Trophoblast cell (in vitro differentiated cells and primary cell): ENCODE measurements at regions not wholly inside any gene's neighbourhood (a gene's known extent, or its start where the extent isn't known, plus 50 kb on each side); places are given as distances from the start of the nearest gene placed in this dataset.

Experiments used
- DNase-seq, 2 donors: peaks; one replicate each; pipeline ENCODE4 v3.0.0-alpha.2; 2016
- H2AFZ ChIP-seq: 2 replicates; pipeline ENCODE4 v1.6.1; 2013; ENCODE audit warnings: low read length, moderate library complexity, mild to moderate bottlenecking; ENCODE audit not compliant: insufficient read depth, poor library complexity
- H2AK5ac ChIP-seq: 2 replicates; pipeline ENCODE4 v1.6.1; 2013; ENCODE audit warnings: mild to moderate bottlenecking, low read length
- H2BK120ac ChIP-seq: 2 replicates; pipeline ENCODE4 v1.6.1; 2013; ENCODE audit warnings: low read length, mild to moderate bottlenecking, moderate library complexity; ENCODE audit not compliant: insufficient read depth, poor library complexity
- H2BK12ac ChIP-seq: 2 replicates; pipeline ENCODE4 v1.6.1; 2013; ENCODE audit warnings: mild to moderate bottlenecking, low read length, moderate library complexity
- H2BK5ac ChIP-seq: 2 replicates; pipeline ENCODE4 v1.6.1; 2013; ENCODE audit warnings: low read length, low read depth, moderate library complexity, mild to moderate bottlenecking; ENCODE audit not compliant: poor library complexity
- H3K14ac ChIP-seq: 2 replicates; pipeline ENCODE4 v1.6.1; 2013; ENCODE audit warnings: mild to moderate bottlenecking, low read length
- H3K18ac ChIP-seq: 2 replicates; pipeline ENCODE4 v1.6.1; 2013; ENCODE audit warnings: mild to moderate bottlenecking, low read length
- H3K23ac ChIP-seq: 2 replicates; pipeline ENCODE4 v1.6.1; 2013; ENCODE audit warnings: low read length
- H3K27ac ChIP-seq: 2 replicates; pipeline ENCODE4 v1.5.1; 2013; ENCODE audit warnings: low read depth, mild to moderate bottlenecking, inconsistent platforms, low read length, moderate library complexity
- H3K27me3 ChIP-seq: 2 replicates; pipeline ENCODE4 v1.6.1; 2013; ENCODE audit warnings: inconsistent platforms, mild to moderate bottlenecking, low read length, moderate library complexity; ENCODE audit not compliant: insufficient read depth
- H3K36me3 ChIP-seq, 2 experiments: 1 replicate in 1 of 2; 2 replicates in 1 of 2; pipeline ENCODE4 v1.6.1; 2013; ENCODE audit warnings: low read length in 2 of 2, mild to moderate bottlenecking in 2 of 2, moderate library complexity in 1 of 2; ENCODE audit not compliant: insufficient read depth in 2 of 2, control insufficient read depth in 1 of 2
- H3K4ac ChIP-seq: 2 replicates; pipeline ENCODE4 v1.6.1; 2013; ENCODE audit warnings: low read depth, mild to moderate bottlenecking, low read length, moderate library complexity
- H3K4me1 ChIP-seq, 2 experiments: 1 replicate in 1 of 2; 2 replicates in 1 of 2; pipeline ENCODE4 v1.6.1; 2013; ENCODE audit warnings: low read length in 2 of 2, mild to moderate bottlenecking in 2 of 2, moderate library complexity in 1 of 2; ENCODE audit not compliant: insufficient read depth in 2 of 2, control insufficient read depth in 1 of 2
- H3K4me2 ChIP-seq: 2 replicates; pipeline ENCODE4 v1.6.1; 2013; ENCODE audit warnings: inconsistent platforms, mild to moderate bottlenecking, low read length, moderate library complexity
- H3K4me3 ChIP-seq: 2 replicates; pipeline ENCODE4 v1.5.1; 2013; ENCODE audit warnings: mild to moderate bottlenecking, low read depth, low read length, inconsistent platforms
- H3K79me1 ChIP-seq: one replicate; pipeline ENCODE4 v1.6.1; 2013; ENCODE audit warnings: low read length
- H3K79me2 ChIP-seq: 2 replicates; pipeline ENCODE4 v1.6.1; 2013; ENCODE audit warnings: low read length, mild to moderate bottlenecking; ENCODE audit not compliant: control insufficient read depth, insufficient read depth, poor library complexity
- H3K9ac ChIP-seq: 2 replicates; pipeline ENCODE4 v1.6.1; 2013; ENCODE audit warnings: mild to moderate bottlenecking, low read length
- H3K9me3 ChIP-seq: 2 replicates; pipeline ENCODE4 v1.6.1; 2013; ENCODE audit warnings: low read depth, mild to moderate bottlenecking, control low read depth, inconsistent platforms, low read length; ENCODE audit not compliant: insufficient read depth
- H4K12ac ChIP-seq: 2 replicates; pipeline ENCODE4 v1.6.1; 2013; ENCODE audit warnings: low read depth, mild to moderate bottlenecking, low read length, moderate library complexity
- H4K8ac ChIP-seq: 2 replicates; pipeline ENCODE4 v1.6.1; 2013; ENCODE audit warnings: low read depth, mild to moderate bottlenecking, low read length, moderate library complexity
- H4K91ac ChIP-seq: one replicate; pipeline ENCODE4 v1.6.1; 2013; ENCODE audit warnings: low read depth, mild to moderate bottlenecking, low read length, moderate library complexity
- WGBS: extraction: QIAGEN DNeasy Blood & Tissue Kit; methylation state at CpG from one replicate; pipeline ENCODE4 v1.1.7; 2013; ENCODE audit warnings: missing lambda C conversion rate; ENCODE audit not compliant: insufficient read length, insufficient coverage; ENCODE audit errors: extremely low coverage; 5-methylcytosine and 5-hydroxymethylcytosine counted together

- no peak overlapping the region for H3K18ac ChIP-seq
- peak; percentile 10 to 18 for DNase-seq
- no peak overlapping the region for H3K9ac ChIP-seq
- H3K4me3 ChIP-seq = no peak overlapping the region
- H2BK5ac ChIP-seq = no peak overlapping the region
- H2AFZ ChIP-seq = no peak overlapping the region
- H3K79me2 ChIP-seq = no peaks in the 10 kb centered on the region
- no peak overlapping the region for H3K27ac ChIP-seq
- H3K9me3 ChIP-seq = peaks cover 2% of the 10 kb centered on the region
- H3K4me1 ChIP-seq = no peaks in the 10 kb centered on the region
- no peak overlapping the region for H4K12ac ChIP-seq
- H2BK120ac ChIP-seq = no peak overlapping the region
- no peak overlapping the region for H2BK12ac ChIP-seq
- WGBS = no CpG with 5 or more reads among the region's 10 CpGs
- no peak overlapping the region for H2AK5ac ChIP-seq
- no peak overlapping the region for H3K14ac ChIP-seq
- H4K91ac ChIP-seq = no peak overlapping the region
- no peak overlapping the region for H3K4ac ChIP-seq
- no peaks in the 10 kb centered on the region for H3K36me3 ChIP-seq
- no peaks in the 10 kb centered on the region for H3K79me1 ChIP-seq
- H3K4me2 ChIP-seq = no peak overlapping the region
- no peaks in the 10 kb centered on the region for H3K27me3 ChIP-seq
- no peak overlapping the region for H4K8ac ChIP-seq
- no peak overlapping the region for H3K23ac ChIP-seq
These were observed 429.7 kb upstream of the HS6ST1 start for GRCh38 chr2:128748336-128748735.

- no peak overlapping the region for H3K23ac ChIP-seq
- H3K18ac ChIP-seq = no peak overlapping the region
- H3K79me1 ChIP-seq = no peaks in the 10 kb centered on the region
- no peak overlapping the region for H4K91ac ChIP-seq
- H3K4me3 ChIP-seq = no peak overlapping the region
- H3K79me2 ChIP-seq = no peaks in the 10 kb centered on the region
- H3K14ac ChIP-seq = no peak overlapping the region
- H3K9ac ChIP-seq = no peak overlapping the region
- H3K27ac ChIP-seq = no peak overlapping the region
- no peaks in the 10 kb centered on the region for H3K36me3 ChIP-seq
- no peak overlapping the region for H2BK12ac ChIP-seq
- no peak overlapping the region for H4K8ac ChIP-seq
- no peak overlapping the region for H4K12ac ChIP-seq
- no peak overlapping the region for H2AK5ac ChIP-seq
- no peak overlapping the region for H3K4ac ChIP-seq
- H2AFZ ChIP-seq = no peak overlapping the region
- H3K27me3 ChIP-seq = no peaks in the 10 kb centered on the region
- no CpG with 5 or more reads among the region's 9 CpGs for WGBS
- H2BK5ac ChIP-seq = no peak overlapping the region
- H3K9me3 ChIP-seq = peaks cover 2% of the 10 kb centered on the region
- H3K4me2 ChIP-seq = no peak overlapping the region
- DNase-seq = peak in 1 of 2 donors; percentile 4
- H2BK120ac ChIP-seq = no peak overlapping the region
- no peaks in the 10 kb centered on the region for H3K4me1 ChIP-seq
These were observed 430.4 kb upstream of the HS6ST1 start for GRCh38 chr2:128748835-128749605.

GRCh38 chr2:128750328-128751165 is 431.9 kb upstream of the HS6ST1 start:
- Histone ChIP-seq H4K91ac (no peak overlapping the region), H3K27ac (no peak overlapping the region), H3K79me1 (no peaks in the 10 kb centered on the region), H3K23ac (no peak overlapping the region), H3K14ac (no peak overlapping the region), H3K36me3 (no peaks in the 10 kb centered on the region), H4K8ac (no peak overlapping the region), H2AK5ac (no peak overlapping the region), H3K4me3 (no peak overlapping the region), H3K79me2 (no peaks in the 10 kb centered on the region), H2AFZ (no peak overlapping the region), H2BK5ac (no peak overlapping the region), H3K4ac (no peak overlapping the region), H3K9ac (no peak overlapping the region), H3K18ac (no peak overlapping the region), H2BK120ac (no peak overlapping the region), H2BK12ac (no peak overlapping the region), H3K4me2 (no peak overlapping the region), H3K27me3 (no peaks in the 10 kb centered on the region), H4K12ac (no peak overlapping the region), H3K4me1 (no peaks in the 10 kb centered on the region), H3K9me3 (peaks cover 2% of the 10 kb centered on the region)
- DNase-seq = no peak
- WGBS = no CpG with 5 or more reads among the region's 12 CpGs

GRCh38 chr2:128751746-128752145 is 433.1 kb upstream of the HS6ST1 start:
- no CpG with 5 or more reads among the region's 5 CpGs for WGBS
- no peak overlapping the region for H4K12ac ChIP-seq

More at GRCh38 chr2:128751746-128752145, 433.1 kb upstream of the HS6ST1 start:
- Histone ChIP-seq H4K91ac (no peak overlapping the region), H2BK5ac (no peak overlapping the region), H3K27me3 (no peaks in the 10 kb centered on the region), H3K27ac (no peak overlapping the region), H3K9me3 (peaks cover 4% of the 10 kb centered on the region), H3K9ac (no peak overlapping the region), H2AK5ac (no peak overlapping the region), H3K36me3 (no peaks in the 10 kb centered on the region), H3K23ac (no peak overlapping the region), H2BK120ac (no peak overlapping the region), H3K4me3 (no peak overlapping the region), H2BK12ac (no peak overlapping the region), H3K4ac (no peak overlapping the region), H3K4me1 (no peaks in the 10 kb centered on the region), H3K18ac (no peak overlapping the region), H3K79me1 (no peaks in the 10 kb centered on the region), H3K4me2 (no peak overlapping the region), H3K14ac (no peak overlapping the region), H3K79me2 (no peaks in the 10 kb centered on the region), H2AFZ (no peak overlapping the region), H4K8ac (no peak overlapping the region)
- no peak for DNase-seq
